DND-41 (cell line): ENCODE measurements at regions not wholly inside any gene's neighbourhood (a gene's known extent, or its start where the extent isn't known, plus 50 kb on each side); places are given as distances from the start of the nearest gene placed in this dataset.

Experiments
- EZH2 ChIP-seq: IDR thresholded peaks from 3 replicates; pipeline ENCODE4 v1.6.1; 2012; ENCODE audit warnings: borderline replicate concordance, low read depth, mild to moderate bottlenecking, moderate library complexity, low read length, inconsistent platforms; ENCODE audit not compliant: severe bottlenecking
- TF ChIP-seq, protein P1 (sequence below): IDR thresholded peaks from 2 replicates; pipeline ENCODE4 v1.5.1; 2012; ENCODE audit warnings: borderline replicate concordance, low read length, moderate library complexity, mild to moderate bottlenecking; ENCODE audit not compliant: poor library complexity, severe bottlenecking; ENCODE audit errors: extremely low read depth

DNA sequence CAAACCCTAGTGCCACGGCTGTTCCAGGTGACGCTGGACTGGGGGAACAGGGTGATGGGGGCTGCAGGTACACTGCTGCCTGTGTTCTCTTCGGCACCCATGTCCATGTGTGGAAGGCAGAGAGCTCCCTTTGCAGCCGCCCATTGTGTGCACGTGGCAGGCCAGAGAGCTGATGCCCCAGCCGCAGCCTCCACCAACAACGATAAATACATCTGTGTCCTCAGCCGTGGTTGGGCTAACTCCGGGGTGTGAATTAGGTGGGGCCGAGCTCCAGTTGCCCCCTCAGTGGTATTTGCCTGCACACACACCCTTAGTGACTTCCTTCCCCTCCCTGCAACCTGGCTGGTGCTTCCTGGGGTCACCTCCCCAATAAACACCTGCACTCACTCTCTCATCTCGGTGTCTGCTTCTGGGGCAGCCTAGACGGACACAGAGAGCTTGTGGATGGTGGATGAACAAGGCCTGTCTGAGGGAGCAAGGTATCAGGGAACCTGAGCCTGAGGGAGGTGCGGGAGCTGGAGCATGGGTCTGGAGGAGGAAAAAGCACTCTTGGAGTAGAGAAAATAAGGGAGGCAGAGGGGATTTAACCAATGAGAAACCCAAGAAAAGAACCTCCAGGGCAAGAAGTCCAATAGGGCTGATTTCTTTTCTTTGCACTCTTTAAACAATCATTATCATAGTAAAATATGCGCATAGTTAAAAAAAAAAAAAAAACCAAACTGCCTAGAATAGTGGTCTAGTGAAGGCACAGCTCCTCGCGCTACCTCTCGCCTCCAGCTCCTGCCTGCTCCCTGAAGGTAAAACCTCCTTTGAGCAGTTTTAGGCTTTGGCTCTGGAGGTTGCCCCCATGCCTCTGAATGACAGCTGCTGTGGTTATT, 112.6 kb downstream of the ZNF664 start:
- no peak for TF ChIP-seq EZH2
- TF ChIP-seq, protein P1, sequence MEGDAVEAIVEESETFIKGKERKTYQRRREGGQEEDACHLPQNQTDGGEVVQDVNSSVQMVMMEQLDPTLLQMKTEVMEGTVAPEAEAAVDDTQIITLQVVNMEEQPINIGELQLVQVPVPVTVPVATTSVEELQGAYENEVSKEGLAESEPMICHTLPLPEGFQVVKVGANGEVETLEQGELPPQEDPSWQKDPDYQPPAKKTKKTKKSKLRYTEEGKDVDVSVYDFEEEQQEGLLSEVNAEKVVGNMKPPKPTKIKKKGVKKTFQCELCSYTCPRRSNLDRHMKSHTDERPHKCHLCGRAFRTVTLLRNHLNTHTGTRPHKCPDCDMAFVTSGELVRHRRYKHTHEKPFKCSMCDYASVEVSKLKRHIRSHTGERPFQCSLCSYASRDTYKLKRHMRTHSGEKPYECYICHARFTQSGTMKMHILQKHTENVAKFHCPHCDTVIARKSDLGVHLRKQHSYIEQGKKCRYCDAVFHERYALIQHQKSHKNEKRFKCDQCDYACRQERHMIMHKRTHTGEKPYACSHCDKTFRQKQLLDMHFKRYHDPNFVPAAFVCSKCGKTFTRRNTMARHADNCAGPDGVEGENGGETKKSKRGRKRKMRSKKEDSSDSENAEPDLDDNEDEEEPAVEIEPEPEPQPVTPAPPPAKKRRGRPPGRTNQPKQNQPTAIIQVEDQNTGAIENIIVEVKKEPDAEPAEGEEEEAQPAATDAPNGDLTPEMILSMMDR, result no peak
